ENCODE measurements at regions not wholly inside any gene's neighbourhood (a gene's known extent, or its start where the extent isn't known, plus 50 kb on each side); places are given as distances from the start of the nearest gene placed in this dataset.
"Not testable (repeated sequence)": the region's sequence is repeated elsewhere in the genome, so short reads cannot be mapped to it uniquely, and the experiment has no call there.

GRCh38 chr9:95783426-95783975 lies 92.0 kb upstream of the ERCC6L2 start:
- no peak for DNase-seq

DNA sequence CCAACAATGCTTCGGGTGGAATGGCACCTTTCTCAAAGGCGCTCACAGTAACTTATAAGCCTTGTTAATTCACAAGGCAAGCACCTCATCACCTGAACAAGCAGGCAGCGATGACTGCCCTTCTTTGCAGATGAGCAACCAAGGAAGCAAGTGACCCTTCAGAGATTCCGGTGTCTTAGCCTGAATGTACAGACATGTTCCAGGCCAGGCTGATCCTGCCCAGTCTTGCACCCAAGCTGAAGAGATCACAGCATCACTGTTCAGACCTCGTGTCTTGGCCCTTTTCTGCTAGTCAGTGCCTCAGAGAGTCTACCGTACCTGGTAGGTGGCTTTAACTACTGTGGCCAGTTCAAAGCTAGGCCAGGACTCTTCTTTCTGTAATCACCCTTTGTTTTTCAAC lies 94.7 kb upstream of the ERCC6L2 start:
- DNase-seq: no peak

DNA sequence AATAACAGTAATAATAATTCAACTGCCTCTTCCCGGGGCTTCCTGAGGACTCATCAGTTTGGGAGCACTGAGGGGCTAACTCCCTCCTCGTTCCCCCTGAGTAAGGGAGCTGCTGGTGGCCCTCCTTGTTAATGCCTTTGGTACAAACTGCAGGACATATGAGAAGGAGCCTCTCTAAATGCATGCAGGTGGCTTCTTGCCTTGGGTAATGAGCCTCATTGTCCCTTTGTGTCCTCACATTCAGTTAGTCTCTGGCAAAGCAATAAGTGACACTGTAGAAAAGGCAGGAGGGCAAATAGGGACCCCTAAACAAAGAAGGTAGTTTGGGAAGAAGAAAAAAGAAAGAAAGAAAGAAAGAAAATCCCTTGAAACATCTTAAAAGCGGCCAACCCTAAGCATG lies 95.4 kb upstream of the ERCC6L2 start:
- no peak for DNase-seq

DNA sequence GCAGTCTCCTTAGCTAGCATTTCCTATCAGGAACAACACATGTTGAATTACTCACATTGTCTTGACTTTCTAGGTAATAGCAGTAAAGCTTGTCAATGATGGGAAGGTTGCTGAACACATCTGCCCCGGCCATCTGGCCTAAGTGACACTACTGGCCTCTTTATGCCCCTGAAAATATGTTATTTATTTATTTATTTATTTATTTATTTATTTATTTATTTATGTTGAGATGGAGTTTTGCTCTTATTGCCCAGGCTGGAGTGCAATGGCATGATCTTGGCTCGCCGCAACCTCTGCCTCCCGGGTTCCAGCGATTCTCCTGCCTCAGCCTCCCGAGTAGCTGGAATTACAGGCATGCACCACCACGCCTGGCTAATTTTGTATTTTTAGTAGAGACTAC lies 95.9 kb upstream of the ERCC6L2 start:
- not testable (repeated sequence) for DNase-seq

GRCh38 chr9:95778957-95779356 lies 96.5 kb upstream of the ERCC6L2 start:
- DNase-seq: no peak

DNA sequence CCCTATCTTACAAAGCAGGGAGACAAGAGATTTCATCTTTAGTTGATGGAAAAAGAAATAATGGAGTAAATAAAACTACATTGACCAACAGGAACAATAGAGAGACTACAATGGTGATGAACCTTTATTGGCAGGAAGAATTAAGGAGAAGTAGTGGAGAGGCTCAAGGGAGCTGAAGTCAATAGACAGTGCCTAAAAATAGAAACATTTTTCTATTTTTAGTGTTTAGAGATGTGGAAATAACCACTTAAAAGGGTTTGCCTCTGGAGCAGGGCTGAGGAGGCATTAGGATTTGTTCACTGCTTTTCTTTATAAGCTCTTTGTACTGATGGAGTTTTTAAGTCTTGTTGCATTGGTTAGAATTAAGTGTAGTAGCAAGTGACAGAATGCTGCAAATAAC lies 98.4 kb upstream of the ERCC6L2 start:
- DNase-seq: no peak

DNA sequence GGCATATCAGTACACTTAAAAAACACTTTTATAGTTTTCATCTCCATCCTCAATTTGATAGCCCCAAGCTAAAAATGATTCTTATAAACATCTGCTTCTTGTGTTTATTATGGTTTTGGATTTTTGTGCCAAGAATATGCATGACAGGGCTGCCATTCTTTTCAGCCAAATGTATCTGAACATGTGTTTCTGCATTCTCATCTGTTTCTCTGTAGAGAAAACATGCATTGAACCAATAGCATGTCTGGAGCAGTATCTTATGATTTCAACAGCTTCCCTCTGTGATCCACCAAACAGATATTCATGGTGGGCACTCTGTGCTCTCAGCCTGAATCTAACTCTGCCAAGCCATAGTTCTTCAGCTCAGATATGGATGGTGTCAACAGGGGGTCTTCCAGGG lies 99.3 kb upstream of the ERCC6L2 start:
- no peak for DNase-seq

DNA sequence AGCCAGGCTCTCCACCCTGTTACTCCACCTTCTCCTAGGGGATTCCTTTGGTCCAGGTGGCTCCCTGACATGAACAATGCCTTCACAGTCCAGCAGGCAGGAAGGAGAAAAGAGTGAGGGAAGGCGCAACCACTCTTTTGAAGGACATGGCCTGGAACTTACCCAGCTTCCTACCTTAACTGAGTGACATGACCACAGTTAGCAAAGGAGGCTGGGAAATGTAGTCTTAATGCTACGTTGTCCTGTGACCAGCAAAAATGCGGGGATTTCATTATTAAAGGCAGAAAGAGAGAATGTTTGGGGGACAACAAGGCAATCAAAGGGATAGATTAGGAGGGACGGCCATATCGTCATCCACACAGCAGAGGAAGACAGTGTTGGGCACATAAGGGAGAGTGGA lies 100.3 kb upstream of the ERCC6L2 start:
- no peak for DNase-seq

- no peak for DNase-seq
Observed at GRCh38 chr9:95773053-95773418, 102.5 kb upstream of the ERCC6L2 start.

GRCh38 chr9:95772320-95773052 lies 103.0 kb upstream of the ERCC6L2 start:
- no peak for DNase-seq

DNA sequence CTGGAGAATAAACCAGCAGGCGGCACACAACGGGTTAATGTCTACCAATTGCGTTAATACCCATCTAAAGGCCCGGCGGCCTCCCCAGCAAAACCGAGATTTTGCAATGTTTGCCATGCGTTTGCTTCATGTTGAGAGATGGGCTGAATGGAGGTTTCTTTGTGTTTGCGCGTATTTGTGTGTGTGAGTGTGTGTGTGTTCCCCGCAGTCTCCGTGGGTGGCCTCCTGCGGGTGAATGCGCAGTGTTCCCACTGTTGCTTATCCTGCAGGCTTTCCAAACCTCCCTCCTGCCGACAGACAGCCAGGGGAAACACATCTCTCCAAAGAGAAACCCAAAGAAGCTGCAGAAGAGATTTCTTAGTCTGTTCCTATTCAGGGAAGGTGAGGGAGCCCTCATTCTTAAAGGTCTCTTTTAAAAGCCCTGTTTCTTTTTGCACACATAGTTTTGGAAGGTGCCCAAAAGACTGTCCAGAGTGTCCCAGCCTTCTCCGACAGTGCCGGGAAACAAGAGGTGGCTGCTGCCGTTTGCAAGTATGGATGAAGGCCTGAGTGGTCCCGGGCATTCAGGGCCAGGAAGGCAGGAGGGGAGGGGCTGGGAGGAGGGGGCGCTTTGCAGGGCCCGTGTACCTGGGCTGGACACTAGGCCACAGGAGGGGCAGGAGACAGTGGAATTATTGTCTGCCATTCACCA lies 103.8 kb upstream of the ERCC6L2 start:
- no peak for DNase-seq

DNA sequence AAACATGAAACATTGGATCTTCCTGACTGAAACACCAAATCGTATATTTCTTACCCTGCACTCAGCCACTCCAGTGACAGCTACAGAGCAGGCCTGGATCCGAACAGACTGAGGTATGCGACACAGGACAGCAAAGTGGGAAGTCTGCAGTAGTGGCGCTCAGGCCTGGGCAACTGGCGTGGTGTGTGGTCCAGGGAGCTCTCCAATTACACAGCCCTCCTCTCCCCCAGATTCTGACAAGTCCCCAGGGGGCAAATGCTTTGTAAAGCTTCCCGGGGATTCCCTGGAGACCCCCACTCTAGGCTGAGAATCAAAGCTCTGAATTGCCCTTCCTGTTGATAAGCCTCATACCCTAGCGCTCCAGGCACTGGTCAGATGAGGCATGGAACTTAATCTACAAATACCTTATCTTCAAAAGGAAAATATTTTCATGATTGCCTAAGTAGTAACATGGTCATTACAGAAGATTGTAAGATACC lies 104.8 kb upstream of the ERCC6L2 start:
- no peak for DNase-seq

- no peak for DNase-seq
Observed at GRCh38 chr9:95769909-95770433, 105.5 kb upstream of the ERCC6L2 start.

GRCh38 chr9:95769473-95769872 lies 106.0 kb upstream of the ERCC6L2 start:
- no peak for DNase-seq

GRCh38 chr9:95766906-95767305 lies 108.6 kb upstream of the ERCC6L2 start:
- no peak for DNase-seq

GRCh38 chr9:95764533-95765319 lies 110.8 kb upstream of the ERCC6L2 start:
- DNase-seq: no peak

DNA sequence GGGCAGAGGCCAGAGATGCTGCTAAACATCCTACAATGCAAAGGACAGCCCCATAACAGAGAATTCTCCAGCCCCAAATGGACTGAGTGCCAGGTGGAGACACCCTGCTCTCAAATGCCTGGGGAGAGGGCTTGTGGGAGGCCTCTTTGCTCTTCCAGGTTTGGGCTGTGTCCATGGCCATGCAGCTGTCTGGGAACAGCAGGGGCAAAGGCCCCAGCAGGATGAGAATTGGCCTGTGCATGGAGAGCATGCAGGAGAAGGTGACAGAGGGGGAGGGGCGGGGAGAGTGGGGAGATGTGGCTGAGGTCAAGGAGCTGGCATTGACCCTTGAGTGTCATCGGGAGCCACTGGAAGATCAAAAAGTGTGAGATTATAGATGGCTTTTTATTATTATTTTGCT lies 111.5 kb upstream of the ERCC6L2 start:
- no peak for DNase-seq

- DNase-seq: no peak
Observed at GRCh38 chr9:95763006-95763405, 112.5 kb upstream of the ERCC6L2 start.

DNA sequence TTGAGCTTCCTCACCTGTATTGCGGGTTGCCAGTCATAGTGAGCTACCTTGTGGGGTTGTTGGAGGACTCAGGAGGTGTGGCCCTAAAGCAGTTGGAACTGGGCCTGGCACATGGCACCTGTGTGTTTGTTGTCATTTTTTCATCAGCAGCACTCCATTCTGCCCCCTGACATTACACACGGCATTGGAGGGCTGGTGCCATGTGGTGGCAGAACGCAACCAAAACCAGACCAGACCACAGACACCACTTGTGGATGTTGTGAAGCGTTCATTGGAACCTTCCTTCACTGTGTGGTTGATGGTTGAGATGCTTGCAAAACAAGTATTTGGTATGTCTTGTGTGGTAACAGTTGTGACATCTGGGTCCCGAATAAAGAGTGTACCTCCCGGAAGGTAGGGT lies 113.2 kb upstream of the ERCC6L2 start:
- DNase-seq: no peak

GRCh38 chr9:95760791-95761190 lies 114.7 kb upstream of the ERCC6L2 start:
- no peak for DNase-seq

DNA sequence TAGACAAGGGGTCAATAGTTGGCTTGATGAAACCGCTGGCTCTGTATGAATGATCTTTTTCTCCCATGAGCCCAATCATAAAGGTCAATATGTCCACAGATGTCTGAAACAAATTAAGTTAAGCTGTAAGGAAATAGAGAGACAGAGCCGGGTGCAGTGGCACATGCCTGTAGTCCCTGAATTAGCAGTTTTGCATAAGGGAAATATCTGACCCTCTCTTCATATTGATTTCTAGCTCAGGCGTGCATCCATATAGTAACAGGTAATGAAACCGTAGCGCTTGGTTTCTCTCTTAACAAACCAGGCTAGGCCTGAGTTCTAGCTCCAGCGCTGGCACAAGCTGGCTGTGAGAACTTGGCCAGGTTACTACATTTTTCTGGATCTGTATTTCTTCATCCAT lies 118.1 kb upstream of the ERCC6L2 start:
- no peak for DNase-seq

- DNase-seq: no peak
Observed at GRCh38 chr9:95756986-95757385, 118.5 kb upstream of the ERCC6L2 start.

- DNase-seq: no peak
Observed at GRCh38 chr9:95756101-95756500, 119.4 kb upstream of the ERCC6L2 start.

DNA sequence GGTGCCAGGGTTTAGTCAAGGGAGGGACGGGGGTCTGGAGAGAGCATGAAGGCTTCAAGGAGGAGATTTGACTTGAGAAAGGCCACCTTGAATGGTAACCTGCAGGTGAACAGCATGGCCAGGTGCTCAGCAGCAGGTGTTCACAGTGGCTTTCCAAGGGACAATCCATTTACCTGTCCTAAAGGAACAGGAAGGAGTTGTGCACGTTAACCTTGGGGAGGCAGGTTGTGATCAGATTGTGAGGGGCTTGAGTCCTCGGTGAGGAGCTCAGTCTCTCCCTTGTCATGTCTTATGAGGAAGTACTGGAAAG lies 120.1 kb upstream of the ERCC6L2 start:
- no peak for DNase-seq

Data from activated T-cell treated with anti-CD3 and anti-CD28 coated beads for 4 hours (primary cell).